A549 (cell line): ENCODE measurements at regions not wholly inside any gene's neighbourhood (a gene's known extent, or its start where the extent isn't known, plus 50 kb on each side); places are given as distances from the start of the nearest gene placed in this dataset.

ENCODE experiments used
- TF ChIP-seq, protein P1 (sequence below): fragments of >200 bp; sonication (Bioruptor Twin); formaldehyde crosslinking; IDR thresholded peaks from 3 replicates; pipeline ENCODE4 v1.5.1; 2016
- TF ChIP-seq, protein P2 (sequence below): IDR thresholded peaks from 2 replicates; pipeline ENCODE4 v1.6.1; 2012
- TF ChIP-seq, protein P3 (sequence below): fragments of 200-600 bp; sonication (generic); IDR thresholded peaks from 2 replicates; pipeline ENCODE4 v1.6.1; 2016; ENCODE audit warnings: antibody characterized with exemption, mild to moderate bottlenecking, moderate library complexity
- TF ChIP-seq, protein P4 (sequence below): fragments of 150-350 bp; IDR thresholded peaks from 2 replicates; pipeline ENCODE4 v1.6.1; 2014; ENCODE audit warnings: low read depth, mild to moderate bottlenecking, low read length

DNA sequence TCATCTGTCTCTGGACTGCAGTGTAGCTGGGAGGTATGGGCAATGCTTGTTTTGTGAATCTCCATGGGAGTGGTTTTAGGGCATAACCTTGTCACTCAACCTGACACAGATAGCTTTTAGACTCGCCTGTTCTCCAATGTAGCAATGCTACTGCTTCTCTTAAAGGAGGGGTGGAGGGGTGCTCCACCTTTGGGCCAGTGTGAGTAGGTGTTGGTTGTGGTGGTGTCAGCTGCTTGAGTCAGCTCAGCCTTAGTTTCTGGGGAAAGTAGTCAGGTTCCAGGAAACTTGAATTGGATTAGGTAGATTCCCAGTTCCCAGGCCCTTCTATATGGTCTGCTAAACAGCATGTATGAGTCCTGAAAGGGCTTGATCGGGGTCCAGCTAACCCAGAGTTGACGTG, 91.1 kb upstream of the PLPPR1 start:
- TF ChIP-seq, protein P1, sequence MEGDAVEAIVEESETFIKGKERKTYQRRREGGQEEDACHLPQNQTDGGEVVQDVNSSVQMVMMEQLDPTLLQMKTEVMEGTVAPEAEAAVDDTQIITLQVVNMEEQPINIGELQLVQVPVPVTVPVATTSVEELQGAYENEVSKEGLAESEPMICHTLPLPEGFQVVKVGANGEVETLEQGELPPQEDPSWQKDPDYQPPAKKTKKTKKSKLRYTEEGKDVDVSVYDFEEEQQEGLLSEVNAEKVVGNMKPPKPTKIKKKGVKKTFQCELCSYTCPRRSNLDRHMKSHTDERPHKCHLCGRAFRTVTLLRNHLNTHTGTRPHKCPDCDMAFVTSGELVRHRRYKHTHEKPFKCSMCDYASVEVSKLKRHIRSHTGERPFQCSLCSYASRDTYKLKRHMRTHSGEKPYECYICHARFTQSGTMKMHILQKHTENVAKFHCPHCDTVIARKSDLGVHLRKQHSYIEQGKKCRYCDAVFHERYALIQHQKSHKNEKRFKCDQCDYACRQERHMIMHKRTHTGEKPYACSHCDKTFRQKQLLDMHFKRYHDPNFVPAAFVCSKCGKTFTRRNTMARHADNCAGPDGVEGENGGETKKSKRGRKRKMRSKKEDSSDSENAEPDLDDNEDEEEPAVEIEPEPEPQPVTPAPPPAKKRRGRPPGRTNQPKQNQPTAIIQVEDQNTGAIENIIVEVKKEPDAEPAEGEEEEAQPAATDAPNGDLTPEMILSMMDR: no peak
- TF ChIP-seq, protein P2, sequence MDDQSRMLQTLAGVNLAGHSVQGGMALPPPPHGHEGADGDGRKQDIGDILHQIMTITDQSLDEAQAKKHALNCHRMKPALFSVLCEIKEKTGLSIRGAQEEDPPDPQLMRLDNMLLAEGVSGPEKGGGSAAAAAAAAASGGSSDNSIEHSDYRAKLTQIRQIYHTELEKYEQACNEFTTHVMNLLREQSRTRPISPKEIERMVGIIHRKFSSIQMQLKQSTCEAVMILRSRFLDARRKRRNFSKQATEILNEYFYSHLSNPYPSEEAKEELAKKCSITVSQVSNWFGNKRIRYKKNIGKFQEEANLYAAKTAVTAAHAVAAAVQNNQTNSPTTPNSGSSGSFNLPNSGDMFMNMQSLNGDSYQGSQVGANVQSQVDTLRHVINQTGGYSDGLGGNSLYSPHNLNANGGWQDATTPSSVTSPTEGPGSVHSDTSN: no peak
- TF ChIP-seq, protein P3, sequence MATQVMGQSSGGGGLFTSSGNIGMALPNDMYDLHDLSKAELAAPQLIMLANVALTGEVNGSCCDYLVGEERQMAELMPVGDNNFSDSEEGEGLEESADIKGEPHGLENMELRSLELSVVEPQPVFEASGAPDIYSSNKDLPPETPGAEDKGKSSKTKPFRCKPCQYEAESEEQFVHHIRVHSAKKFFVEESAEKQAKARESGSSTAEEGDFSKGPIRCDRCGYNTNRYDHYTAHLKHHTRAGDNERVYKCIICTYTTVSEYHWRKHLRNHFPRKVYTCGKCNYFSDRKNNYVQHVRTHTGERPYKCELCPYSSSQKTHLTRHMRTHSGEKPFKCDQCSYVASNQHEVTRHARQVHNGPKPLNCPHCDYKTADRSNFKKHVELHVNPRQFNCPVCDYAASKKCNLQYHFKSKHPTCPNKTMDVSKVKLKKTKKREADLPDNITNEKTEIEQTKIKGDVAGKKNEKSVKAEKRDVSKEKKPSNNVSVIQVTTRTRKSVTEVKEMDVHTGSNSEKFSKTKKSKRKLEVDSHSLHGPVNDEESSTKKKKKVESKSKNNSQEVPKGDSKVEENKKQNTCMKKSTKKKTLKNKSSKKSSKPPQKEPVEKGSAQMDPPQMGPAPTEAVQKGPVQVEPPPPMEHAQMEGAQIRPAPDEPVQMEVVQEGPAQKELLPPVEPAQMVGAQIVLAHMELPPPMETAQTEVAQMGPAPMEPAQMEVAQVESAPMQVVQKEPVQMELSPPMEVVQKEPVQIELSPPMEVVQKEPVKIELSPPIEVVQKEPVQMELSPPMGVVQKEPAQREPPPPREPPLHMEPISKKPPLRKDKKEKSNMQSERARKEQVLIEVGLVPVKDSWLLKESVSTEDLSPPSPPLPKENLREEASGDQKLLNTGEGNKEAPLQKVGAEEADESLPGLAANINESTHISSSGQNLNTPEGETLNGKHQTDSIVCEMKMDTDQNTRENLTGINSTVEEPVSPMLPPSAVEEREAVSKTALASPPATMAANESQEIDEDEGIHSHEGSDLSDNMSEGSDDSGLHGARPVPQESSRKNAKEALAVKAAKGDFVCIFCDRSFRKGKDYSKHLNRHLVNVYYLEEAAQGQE: no peak
- TF ChIP-seq, protein P4, sequence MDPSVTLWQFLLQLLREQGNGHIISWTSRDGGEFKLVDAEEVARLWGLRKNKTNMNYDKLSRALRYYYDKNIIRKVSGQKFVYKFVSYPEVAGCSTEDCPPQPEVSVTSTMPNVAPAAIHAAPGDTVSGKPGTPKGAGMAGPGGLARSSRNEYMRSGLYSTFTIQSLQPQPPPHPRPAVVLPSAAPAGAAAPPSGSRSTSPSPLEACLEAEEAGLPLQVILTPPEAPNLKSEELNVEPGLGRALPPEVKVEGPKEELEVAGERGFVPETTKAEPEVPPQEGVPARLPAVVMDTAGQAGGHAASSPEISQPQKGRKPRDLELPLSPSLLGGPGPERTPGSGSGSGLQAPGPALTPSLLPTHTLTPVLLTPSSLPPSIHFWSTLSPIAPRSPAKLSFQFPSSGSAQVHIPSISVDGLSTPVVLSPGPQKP: no peak
